SW480 (cell line): ENCODE measurements at regions not wholly inside any gene's neighbourhood (a gene's known extent, or its start where the extent isn't known, plus 50 kb on each side); places are given as distances from the start of the nearest gene placed in this dataset.
A peak's percentile ranks its signal among the peaks of the same experiment; 100 is the strongest.
"Not testable (repeated sequence)": the region's sequence is repeated elsewhere in the genome, so short reads cannot be mapped to it uniquely, and the experiment has no call there.

Experiments used
- DNase-seq: peaks from one replicate; pipeline ENCODE4 v3.0.0-alpha.2; 2016; ENCODE audit warnings: low spot score

- DNase-seq: no peak
These were observed 586.7 kb downstream of the HINT1 start for GRCh38 chr5:130578354-130578753.

- DNase-seq: no peak
These were observed 594.0 kb downstream of the HINT1 start for GRCh38 chr5:130571076-130571475.

- DNase-seq: no peak
These were observed 596.3 kb downstream of the HINT1 start for GRCh38 chr5:130568791-130569190.

DNA sequence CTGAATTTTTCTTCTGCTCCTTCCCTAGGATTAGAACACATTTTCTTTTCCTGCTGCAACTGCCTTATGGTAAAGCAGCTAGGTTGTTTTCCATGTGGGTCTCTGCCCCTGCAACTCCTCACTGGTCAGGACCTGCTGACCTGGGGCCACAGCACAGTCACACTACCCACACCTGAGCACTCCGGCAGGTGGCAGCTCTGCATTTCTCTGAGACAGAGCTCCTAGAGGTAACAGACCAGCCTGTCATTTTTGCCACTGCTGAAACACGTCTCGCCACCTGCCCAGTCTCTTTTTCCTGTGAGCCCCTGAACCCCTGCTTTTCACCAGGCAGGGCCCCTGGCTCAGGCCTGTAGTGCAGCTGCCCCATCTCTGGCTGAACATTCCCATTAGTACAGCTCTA, 609.6 kb downstream of the HINT1 start:
- DNase-seq: no peak

DNA sequence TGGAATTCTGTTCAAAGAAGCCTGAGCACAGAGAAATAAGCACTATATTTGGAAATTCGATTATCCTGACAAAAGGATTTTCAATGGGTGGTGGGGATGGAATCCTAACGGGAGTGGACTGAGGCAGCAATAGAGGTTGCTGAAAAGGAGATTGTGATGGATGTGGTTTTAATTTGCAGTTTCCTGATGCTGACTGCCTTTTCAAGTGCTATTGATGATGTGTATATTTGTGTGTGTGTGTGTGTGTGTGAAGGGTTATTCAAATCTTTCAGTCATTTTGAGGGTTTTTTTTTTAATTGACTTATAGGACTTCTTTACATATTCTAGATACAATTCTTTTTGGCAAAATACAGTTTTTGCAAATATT, 614.5 kb downstream of the HINT1 start:
- DNase-seq: no peak

- peak; percentile 33 for DNase-seq
These were observed 615.0 kb downstream of the HINT1 start for GRCh38 chr5:130549884-130550561.

DNA sequence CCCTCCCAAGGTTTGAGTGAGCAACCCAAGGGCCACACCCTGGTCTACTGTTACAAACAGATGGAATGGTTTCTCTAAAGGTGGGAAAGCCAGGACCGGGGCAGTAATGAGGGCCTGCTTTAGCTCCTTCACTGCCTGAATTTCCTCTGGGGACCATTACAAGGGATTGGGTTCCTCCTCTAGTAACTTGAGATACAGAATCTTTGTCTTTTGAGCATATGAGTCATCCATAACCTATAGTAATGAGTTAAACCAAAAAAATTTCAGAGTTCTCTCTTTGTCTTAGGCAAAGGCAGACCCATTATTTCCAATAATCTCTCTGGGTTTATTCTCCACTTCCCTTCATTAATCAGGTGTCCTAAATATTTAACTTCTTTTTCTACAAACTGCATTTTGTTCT, 618.8 kb downstream of the HINT1 start:
- DNase-seq: no peak

- no peak for DNase-seq
These were observed 619.8 kb downstream of the HINT1 start for GRCh38 chr5:130545291-130545690.

- no peak for DNase-seq
These were observed 623.3 kb downstream of the HINT1 start for GRCh38 chr5:130541617-130542221.

- no peak for DNase-seq
These were observed 628.4 kb downstream of the HINT1 start for GRCh38 chr5:130536691-130537090.

DNA sequence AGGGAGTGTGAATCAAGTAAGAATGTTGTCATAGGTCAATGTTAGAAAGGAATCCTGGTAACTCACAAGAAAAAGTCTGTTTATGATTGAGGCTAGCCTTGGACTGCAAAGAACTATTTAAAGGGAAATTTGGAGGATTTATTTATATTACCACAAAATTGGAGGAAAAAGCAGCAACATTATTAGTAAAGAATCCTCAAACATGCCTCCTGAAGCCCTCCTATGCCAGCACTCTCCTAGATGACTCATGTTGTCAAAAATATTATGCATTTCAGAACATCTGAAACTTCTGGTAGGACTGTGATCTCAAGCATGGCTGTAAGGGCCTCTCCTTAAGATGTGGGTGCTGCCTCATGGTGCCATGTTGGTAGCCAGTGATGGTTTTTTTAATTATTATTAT, 628.5 kb downstream of the CHSY3 start:
- DNase-seq: no peak

GRCh38 chr5:130529511-130530485, 625.5 kb downstream of the CHSY3 start:
- no peak for DNase-seq

- no peak for DNase-seq
These were observed 624.8 kb downstream of the CHSY3 start for GRCh38 chr5:130529111-130529510.

GRCh38 chr5:130528474-130528873, 624.2 kb downstream of the CHSY3 start:
- DNase-seq: no peak

GRCh38 chr5:130526708-130527107, 622.4 kb downstream of the CHSY3 start:
- DNase-seq: no peak

DNA sequence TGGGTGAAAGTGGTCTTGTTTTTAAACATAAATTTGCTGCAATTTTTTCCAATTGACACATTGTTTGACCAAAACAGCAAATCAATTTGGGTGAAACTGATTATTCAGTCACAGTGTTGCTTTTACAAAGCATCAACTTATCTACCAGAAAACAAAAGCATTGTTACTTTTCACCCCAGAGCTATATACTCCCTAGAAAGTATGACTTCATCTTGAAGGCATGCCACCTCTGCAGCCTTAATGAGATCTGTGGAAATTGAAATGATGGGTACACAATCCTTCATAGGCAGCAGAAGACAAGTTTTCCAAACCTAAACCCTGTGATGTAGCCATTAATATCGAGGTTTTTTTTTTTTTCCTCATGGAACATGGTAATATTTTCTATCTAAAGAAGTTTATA, 615.9 kb downstream of the CHSY3 start:
- no peak for DNase-seq

DNA sequence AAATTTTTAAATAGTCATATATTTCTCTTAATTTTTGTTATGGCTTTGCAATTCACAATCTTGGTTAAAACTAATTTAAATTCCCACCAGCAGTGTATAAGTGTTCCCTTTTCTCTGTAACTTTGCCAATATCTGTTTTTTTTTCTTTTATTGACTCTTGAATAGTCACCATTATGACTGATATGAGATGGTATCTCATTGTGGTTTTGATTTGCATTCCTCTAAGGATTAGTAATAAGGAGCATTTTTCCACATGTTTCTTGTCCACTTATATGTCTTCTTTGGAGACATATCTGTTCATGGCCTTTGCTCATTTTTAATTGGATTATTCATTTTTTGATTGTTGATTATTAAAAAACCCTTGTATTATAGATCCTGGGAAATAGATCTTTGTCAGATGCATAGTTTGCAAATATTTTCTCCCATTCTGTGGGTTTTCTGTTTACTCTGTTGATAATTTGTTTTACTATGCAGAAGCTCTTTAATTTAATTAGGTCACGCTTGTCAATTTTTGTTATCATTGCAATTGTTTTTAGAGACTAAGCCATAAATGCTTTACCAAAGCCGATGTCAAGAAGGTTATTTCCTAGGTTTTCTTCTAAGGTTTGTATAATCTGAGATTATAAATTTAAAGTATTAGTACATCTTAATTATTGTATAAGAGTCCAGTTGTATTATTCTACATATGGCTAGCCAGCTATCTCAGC, 610.9 kb downstream of the CHSY3 start:
- DNase-seq: peak; percentile 35

- no peak for DNase-seq
These were observed 598.4 kb downstream of the CHSY3 start for GRCh38 chr5:130502702-130503101.

DNA sequence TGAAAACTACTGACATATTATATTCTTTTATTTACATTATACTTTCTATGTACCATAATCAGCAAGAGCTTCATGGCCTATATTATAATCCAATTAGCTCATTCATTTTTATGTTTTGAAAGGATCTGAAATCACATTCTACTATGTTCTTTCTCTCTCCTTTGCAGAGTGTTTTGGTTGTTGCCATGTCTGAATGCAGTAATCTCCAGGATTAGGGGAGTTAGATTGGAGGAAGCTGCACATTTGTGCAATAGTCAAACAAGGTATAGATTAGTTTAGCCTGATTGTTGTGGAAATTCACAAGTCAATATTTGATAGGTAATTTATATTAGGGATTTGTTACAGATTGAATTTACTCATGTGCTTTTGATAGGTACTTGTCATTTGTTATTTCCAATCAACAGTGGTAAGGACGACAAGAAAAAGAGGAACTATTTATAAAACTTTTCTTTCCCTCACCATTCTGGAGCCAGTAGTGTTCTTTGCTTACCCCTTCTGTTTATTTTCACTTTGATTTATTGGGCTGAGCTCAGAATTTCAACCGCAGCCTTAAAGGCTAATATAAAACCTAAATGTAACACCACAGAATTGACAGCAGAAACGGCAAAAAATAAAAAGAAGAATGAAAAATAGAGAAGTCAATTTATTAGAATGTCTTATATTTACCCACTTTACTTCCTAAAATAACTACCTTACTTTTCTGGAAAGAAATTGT, 597.0 kb downstream of the CHSY3 start:
- no peak for DNase-seq

- not testable (repeated sequence) for DNase-seq
These were observed 596.2 kb downstream of the CHSY3 start for GRCh38 chr5:130500495-130500894.

GRCh38 chr5:130496215-130496614, 592.0 kb downstream of the CHSY3 start:
- DNase-seq: no peak

GRCh38 chr5:130488252-130488651, 584.0 kb downstream of the CHSY3 start:
- DNase-seq: no peak
